Activated T-cell treated with anti-CD3 and anti-CD28 coated beads, Interleukin-2, amount 50 U/mL, for 4 hours (primary cell): ENCODE measurements at regions not wholly inside any gene's neighbourhood (a gene's known extent, or its start where the extent isn't known, plus 50 kb on each side); places are given as distances from the start of the nearest gene placed in this dataset.

ENCODE experiments used
- ATAC-seq, 2 donors: fragments of 200-7000 bp; cut with Tn5 transposase; one replicate each; pipeline ENCODE4 v1.10.0; 2021
- DNase-seq: peaks from one replicate; pipeline ENCODE4 v3.0.0-alpha.2; 2020
- H3K27me3 Mint-ChIP-seq: one replicate; pipeline ENCODE4 v1.8.0; 2021; ENCODE audit warnings: low read depth, mixed read lengths
- H3K36me3 Mint-ChIP-seq: one replicate; pipeline ENCODE4 v1.8.0; 2022; ENCODE audit warnings: mixed read lengths; ENCODE audit not compliant: insufficient read depth
- H3K4me1 Mint-ChIP-seq: one replicate; pipeline ENCODE4 v1.8.0; 2021; ENCODE audit warnings: low read depth, mixed read lengths
- H3K4me3 Mint-ChIP-seq: one replicate; pipeline ENCODE4 v1.8.0; 2021; ENCODE audit warnings: mild to moderate bottlenecking, moderate library complexity, mixed read lengths
- H3K9me3 Mint-ChIP-seq: one replicate; pipeline ENCODE4 v1.8.0; 2021; ENCODE audit warnings: mixed read lengths

GRCh38 chr18:29153091-29153490 is 976.2 kb upstream of the CDH2 start:
- H3K9me3 Mint-ChIP-seq = peaks cover 17% of the 10 kb centered on the region
- H3K4me1 Mint-ChIP-seq = no peaks in the 10 kb centered on the region
- no peak for ATAC-seq
- no peak for DNase-seq
- no peaks in the 10 kb centered on the region for H3K36me3 Mint-ChIP-seq
- no peaks in the 10 kb centered on the region for H3K27me3 Mint-ChIP-seq
- no peak overlapping the region for H3K4me3 Mint-ChIP-seq

- Mint-ChIP-seq H3K27me3 (no peaks in the 10 kb centered on the region), H3K4me3 (no peak overlapping the region), H3K4me1 (no peaks in the 10 kb centered on the region), H3K9me3 (peaks cover 27% of the 10 kb centered on the region), H3K36me3 (no peaks in the 10 kb centered on the region)
- no peak for DNase-seq
- ATAC-seq = no peak
Measured at GRCh38 chr18:29147944-29148343, 971.0 kb upstream of the CDH2 start.

GRCh38 chr18:29146068-29146467 is 969.1 kb upstream of the CDH2 start:
- Mint-ChIP-seq H3K27me3 (no peaks in the 10 kb centered on the region), H3K36me3 (no peaks in the 10 kb centered on the region), H3K4me1 (no peaks in the 10 kb centered on the region), H3K9me3 (peaks cover 27% of the 10 kb centered on the region), H3K4me3 (no peak overlapping the region)
- DNase-seq = no peak
- no peak for ATAC-seq

GRCh38 chr18:29140590-29140989 is 963.7 kb upstream of the CDH2 start:
- no peak for ATAC-seq
- Mint-ChIP-seq H3K9me3 (peaks cover 24% of the 10 kb centered on the region), H3K4me3 (no peak overlapping the region)

GRCh38 chr18:29137773-29138495 is 961.0 kb upstream of the CDH2 start:
- ATAC-seq (no peak), DNase-seq (no peak)
- H3K36me3 Mint-ChIP-seq = no peaks in the 10 kb centered on the region
- H3K4me1 Mint-ChIP-seq = no peaks in the 10 kb centered on the region
- no peak overlapping the region for H3K4me3 Mint-ChIP-seq
- H3K27me3 Mint-ChIP-seq = no peaks in the 10 kb centered on the region
- H3K9me3 Mint-ChIP-seq = peaks cover 8% of the 10 kb centered on the region

More at GRCh38 chr18:29140590-29140989, 963.7 kb upstream of the CDH2 start:
- Mint-ChIP-seq H3K4me1 (no peaks in the 10 kb centered on the region), H3K27me3 (no peaks in the 10 kb centered on the region), H3K36me3 (no peaks in the 10 kb centered on the region)
- no peak for DNase-seq

GRCh38 chr18:29123706-29124530 is 947.0 kb upstream of the CDH2 start:
- DNase-seq (no peak), ATAC-seq (no peak)
- no peaks in the 10 kb centered on the region for H3K36me3 Mint-ChIP-seq
- H3K9me3 Mint-ChIP-seq = peaks cover 14% of the 10 kb centered on the region
- no peaks in the 10 kb centered on the region for H3K4me1 Mint-ChIP-seq
- H3K27me3 Mint-ChIP-seq = no peaks in the 10 kb centered on the region
- H3K4me3 Mint-ChIP-seq = no peak overlapping the region

- H3K9me3 Mint-ChIP-seq = peaks cover 5% of the 10 kb centered on the region
- H3K36me3 Mint-ChIP-seq = no peaks in the 10 kb centered on the region
- ATAC-seq (no peak), DNase-seq (no peak)
- H3K27me3 Mint-ChIP-seq = no peaks in the 10 kb centered on the region
- H3K4me3 Mint-ChIP-seq = no peak overlapping the region
- H3K4me1 Mint-ChIP-seq = no peaks in the 10 kb centered on the region
Measured at GRCh38 chr18:29104671-29105070, 927.7 kb upstream of the CDH2 start.

- peaks cover 6% of the 10 kb centered on the region for H3K9me3 Mint-ChIP-seq
- no peaks in the 10 kb centered on the region for H3K4me1 Mint-ChIP-seq
- DNase-seq = no peak
- H3K4me3 Mint-ChIP-seq = no peak overlapping the region
- no peak for ATAC-seq
- H3K36me3 Mint-ChIP-seq = no peaks in the 10 kb centered on the region
- H3K27me3 Mint-ChIP-seq = no peaks in the 10 kb centered on the region
Measured at GRCh38 chr18:29104227-29104626, 927.3 kb upstream of the CDH2 start.

GRCh38 chr18:29096079-29096770 is 919.3 kb upstream of the CDH2 start:
- H3K4me1 Mint-ChIP-seq = no peaks in the 10 kb centered on the region
- no peak for ATAC-seq
- H3K27me3 Mint-ChIP-seq = no peaks in the 10 kb centered on the region
- no peak for DNase-seq
- no peak overlapping the region for H3K4me3 Mint-ChIP-seq
- H3K9me3 Mint-ChIP-seq = peaks cover 21% of the 10 kb centered on the region
- no peaks in the 10 kb centered on the region for H3K36me3 Mint-ChIP-seq

GRCh38 chr18:29087616-29088246 is 910.8 kb upstream of the CDH2 start:
- ATAC-seq = no peak
- Mint-ChIP-seq H3K36me3 (no peaks in the 10 kb centered on the region), H3K4me3 (no peak overlapping the region)

GRCh38 chr18:29084120-29084519 is 907.2 kb upstream of the CDH2 start:
- no peak for DNase-seq
- Mint-ChIP-seq H3K27me3 (no peaks in the 10 kb centered on the region), H3K4me1 (no peaks in the 10 kb centered on the region), H3K4me3 (no peak overlapping the region), H3K36me3 (no peaks in the 10 kb centered on the region), H3K9me3 (peaks cover 10% of the 10 kb centered on the region)
- no peak for ATAC-seq

More at GRCh38 chr18:29087616-29088246, 910.8 kb upstream of the CDH2 start:
- no peak for DNase-seq
- Mint-ChIP-seq H3K4me1 (no peaks in the 10 kb centered on the region), H3K27me3 (no peaks in the 10 kb centered on the region), H3K9me3 (peaks cover 19% of the 10 kb centered on the region)

GRCh38 chr18:29083545-29083944 is 906.6 kb upstream of the CDH2 start:
- H3K4me1 Mint-ChIP-seq = no peaks in the 10 kb centered on the region
- ATAC-seq = no peak
- no peaks in the 10 kb centered on the region for H3K36me3 Mint-ChIP-seq
- H3K4me3 Mint-ChIP-seq = no peak overlapping the region
- no peak for DNase-seq
- H3K9me3 Mint-ChIP-seq = peaks cover 6% of the 10 kb centered on the region
- no peaks in the 10 kb centered on the region for H3K27me3 Mint-ChIP-seq

- H3K4me1 Mint-ChIP-seq = no peaks in the 10 kb centered on the region
- H3K9me3 Mint-ChIP-seq = peaks cover 6% of the 10 kb centered on the region
- no peak overlapping the region for H3K4me3 Mint-ChIP-seq
- DNase-seq (no peak), ATAC-seq (no peak)
- no peaks in the 10 kb centered on the region for H3K27me3 Mint-ChIP-seq
- no peaks in the 10 kb centered on the region for H3K36me3 Mint-ChIP-seq
Measured at GRCh38 chr18:29080946-29081345, 904.0 kb upstream of the CDH2 start.

- peaks cover 6% of the 10 kb centered on the region for H3K9me3 Mint-ChIP-seq
- no peaks in the 10 kb centered on the region for H3K36me3 Mint-ChIP-seq
- no peaks in the 10 kb centered on the region for H3K4me1 Mint-ChIP-seq
- DNase-seq (no peak), ATAC-seq (no peak)
- H3K4me3 Mint-ChIP-seq = no peak overlapping the region
- H3K27me3 Mint-ChIP-seq = no peaks in the 10 kb centered on the region
Measured at GRCh38 chr18:29078273-29078672, 901.3 kb upstream of the CDH2 start.
